Breast epithelium (tissue), 3 donors: ENCODE measurements at regions not wholly inside any gene's neighbourhood (a gene's known extent, or its start where the extent isn't known, plus 50 kb on each side); places are given as distances from the start of the nearest gene placed in this dataset.

Experiments
- POLR2A ChIP-seq: fragments of 450-650 bp; IDR thresholded peaks from one replicate; pipeline ENCODE4 v1.6.1; 2016; ENCODE audit warnings: antibody characterized with exemption, mild to moderate bottlenecking, moderate library complexity
- POLR2AphosphoS5 ChIP-seq, 3 donors: sonication (generic); formaldehyde crosslinking; IDR thresholded peaks; one replicate each; pipeline ENCODE4 v1.6.1; 2017; ENCODE audit warnings: antibody characterized with exemption in 3 of 3
- TF ChIP-seq, protein P1 (sequence below), 3 donors: fragments of 450-650 bp; IDR thresholded peaks; one replicate each; pipeline ENCODE4 v1.5.1; 2016 to 2017; ENCODE audit warnings: antibody characterized with exemption in 3 of 3, mild to moderate bottlenecking in 3 of 3, moderate library complexity in 3 of 3

GRCh38 chr16:31764103-31764502 is 109.5 kb upstream of the ZNF267 start:
- TF ChIP-seq, protein P1, sequence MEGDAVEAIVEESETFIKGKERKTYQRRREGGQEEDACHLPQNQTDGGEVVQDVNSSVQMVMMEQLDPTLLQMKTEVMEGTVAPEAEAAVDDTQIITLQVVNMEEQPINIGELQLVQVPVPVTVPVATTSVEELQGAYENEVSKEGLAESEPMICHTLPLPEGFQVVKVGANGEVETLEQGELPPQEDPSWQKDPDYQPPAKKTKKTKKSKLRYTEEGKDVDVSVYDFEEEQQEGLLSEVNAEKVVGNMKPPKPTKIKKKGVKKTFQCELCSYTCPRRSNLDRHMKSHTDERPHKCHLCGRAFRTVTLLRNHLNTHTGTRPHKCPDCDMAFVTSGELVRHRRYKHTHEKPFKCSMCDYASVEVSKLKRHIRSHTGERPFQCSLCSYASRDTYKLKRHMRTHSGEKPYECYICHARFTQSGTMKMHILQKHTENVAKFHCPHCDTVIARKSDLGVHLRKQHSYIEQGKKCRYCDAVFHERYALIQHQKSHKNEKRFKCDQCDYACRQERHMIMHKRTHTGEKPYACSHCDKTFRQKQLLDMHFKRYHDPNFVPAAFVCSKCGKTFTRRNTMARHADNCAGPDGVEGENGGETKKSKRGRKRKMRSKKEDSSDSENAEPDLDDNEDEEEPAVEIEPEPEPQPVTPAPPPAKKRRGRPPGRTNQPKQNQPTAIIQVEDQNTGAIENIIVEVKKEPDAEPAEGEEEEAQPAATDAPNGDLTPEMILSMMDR (IDR thresholded peaks at IDR 0.05): no peak
- TF ChIP-seq POLR2A (no peak), POLR2AphosphoS5 (IDR thresholded peaks at IDR 0.05) (no peak)
